Cardiac muscle cell (in vitro differentiated cells and primary cell): ENCODE measurements at regions not wholly inside any gene's neighbourhood (a gene's known extent, or its start where the extent isn't known, plus 50 kb on each side); places are given as distances from the start of the nearest gene placed in this dataset.
A peak's percentile ranks its signal among the peaks of the same experiment; 100 is the strongest.
"Not testable (repeated sequence)": the region's sequence is repeated elsewhere in the genome, so short reads cannot be mapped to it uniquely, and the experiment has no call there.

Experiments used
- DNase-seq, 2 donors: peaks; one replicate each; pipeline versions ENCODE4 v3.0.0 to v3.0.0-alpha.2; 2010 to 2017; ENCODE audit warnings: low read depth in 1 of 2, low spot score in 1 of 2
- H3K27ac ChIP-seq: fragments of 200-600 bp; sonication (generic); 2 replicates; pipeline ENCODE4 v1.5.1; 2016
- H3K27me3 ChIP-seq: fragments of 200-600 bp; sonication (generic); 2 replicates; pipeline ENCODE4 v1.6.0; 2016; ENCODE audit warnings: control low read depth
- H3K36me3 ChIP-seq: fragments of 200-600 bp; sonication (generic); 2 replicates; pipeline ENCODE4 v1.5.1; 2016; ENCODE audit warnings: control low read depth
- H3K4me1 ChIP-seq: fragments of 200-600 bp; sonication (generic); 2 replicates; pipeline ENCODE4 v1.8.1; 2017; ENCODE audit warnings: low read depth, mild to moderate bottlenecking, mixed run types
- H3K4me3 ChIP-seq: fragments of 200-600 bp; sonication (generic); 2 replicates; pipeline ENCODE4 v1.5.1; 2016; ENCODE audit warnings: mild to moderate bottlenecking
- H3K9me3 ChIP-seq: fragments of 200-600 bp; sonication (generic); 2 replicates; pipeline ENCODE4 v1.5.1; 2017; ENCODE audit warnings: low read depth, mild to moderate bottlenecking, control low read depth
- CTCF ChIP-seq: IDR thresholded peaks from 2 replicates; pipeline ENCODE4 v1.5.1; 2012; ENCODE audit warnings: low read depth, mild to moderate bottlenecking, low read length

- DNase-seq = no peak
- no peak overlapping the region for H3K27ac ChIP-seq
- no peak for TF ChIP-seq CTCF
- H3K27me3 ChIP-seq = no peaks in the 10 kb centered on the region
- H3K36me3 ChIP-seq = no peaks in the 10 kb centered on the region
- no peaks in the 10 kb centered on the region for H3K9me3 ChIP-seq
- no peaks in the 10 kb centered on the region for H3K4me1 ChIP-seq
- no peak overlapping the region for H3K4me3 ChIP-seq
Measured at GRCh38 chr1:90864681-90865080, 147.6 kb upstream of the BARHL2 start.

DNA sequence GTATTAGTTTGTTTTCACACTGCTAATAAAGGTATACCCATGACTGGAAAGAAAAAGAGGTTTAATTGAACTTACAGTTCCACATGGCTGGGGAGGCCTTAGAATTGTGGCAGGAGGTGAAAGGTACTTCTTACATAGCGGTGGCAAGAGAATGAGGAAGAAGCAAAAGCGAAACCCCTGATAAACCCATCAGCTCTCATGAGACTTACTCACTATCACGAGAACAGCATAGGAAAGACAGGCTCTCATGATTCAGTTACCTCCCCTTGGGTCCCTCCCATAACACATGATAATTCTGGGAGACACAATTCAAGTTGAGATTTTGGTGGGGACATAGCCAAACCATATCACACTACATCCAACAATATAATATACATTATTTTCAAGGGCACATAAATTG, 145.7 kb upstream of the BARHL2 start:
- no peak for TF ChIP-seq CTCF
- Histone ChIP-seq H3K27me3 (no peaks in the 10 kb centered on the region), H3K36me3 (no peaks in the 10 kb centered on the region), H3K4me3 (no peak overlapping the region), H3K4me1 (no peaks in the 10 kb centered on the region), H3K27ac (no peak overlapping the region), H3K9me3 (no peaks in the 10 kb centered on the region)
- no peak for DNase-seq

GRCh38 chr1:90861421-90861820, 144.3 kb upstream of the BARHL2 start:
- H3K4me3 ChIP-seq, DNase-seq, H3K9me3 ChIP-seq, H3K27ac ChIP-seq, H3K4me1 ChIP-seq, H3K27me3 ChIP-seq, H3K36me3 ChIP-seq: not testable (repeated sequence)

DNA sequence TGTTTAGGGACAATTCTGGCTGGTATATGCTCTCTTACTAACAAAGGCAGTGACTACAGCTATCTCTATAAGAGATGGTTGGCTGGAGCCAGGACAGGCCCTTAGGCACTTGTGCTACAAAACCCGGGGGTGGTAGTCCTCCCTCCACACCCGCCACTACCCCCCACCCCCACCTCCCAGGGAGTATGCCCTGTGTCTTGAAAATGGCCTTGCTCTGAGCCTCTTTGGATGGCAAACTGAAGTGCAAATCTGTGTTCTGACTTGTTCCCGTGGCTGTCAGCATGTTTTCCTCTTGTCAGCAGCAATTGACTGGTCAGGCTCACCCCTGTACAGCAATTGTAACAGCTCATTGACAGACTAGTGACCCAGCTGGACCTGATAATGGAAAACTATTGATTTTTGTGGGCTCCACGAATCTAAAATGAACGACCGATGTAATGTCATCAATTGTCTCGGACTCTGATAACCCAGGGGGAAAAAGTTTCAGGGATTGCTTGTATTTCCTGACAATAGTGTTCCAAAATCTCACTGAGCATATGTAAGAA, 139.4 kb upstream of the BARHL2 start:
- DNase-seq = no peak
- no peak overlapping the region for H3K4me3 ChIP-seq
- no peaks in the 10 kb centered on the region for H3K9me3 ChIP-seq
- no peak overlapping the region for H3K27ac ChIP-seq
- TF ChIP-seq CTCF = no peak
- no peaks in the 10 kb centered on the region for H3K4me1 ChIP-seq
- H3K27me3 ChIP-seq = peaks cover 24% of the 10 kb centered on the region
- H3K36me3 ChIP-seq = no peaks in the 10 kb centered on the region

GRCh38 chr1:90854397-90854924, 137.4 kb upstream of the BARHL2 start:
- no peaks in the 10 kb centered on the region for H3K9me3 ChIP-seq
- DNase-seq = no peak
- no peaks in the 10 kb centered on the region for H3K4me1 ChIP-seq
- no peaks in the 10 kb centered on the region for H3K36me3 ChIP-seq
- no peak for TF ChIP-seq CTCF
- no peak overlapping the region for H3K4me3 ChIP-seq
- H3K27ac ChIP-seq = no peak overlapping the region
- H3K27me3 ChIP-seq = peaks cover 41% of the 10 kb centered on the region

DNA sequence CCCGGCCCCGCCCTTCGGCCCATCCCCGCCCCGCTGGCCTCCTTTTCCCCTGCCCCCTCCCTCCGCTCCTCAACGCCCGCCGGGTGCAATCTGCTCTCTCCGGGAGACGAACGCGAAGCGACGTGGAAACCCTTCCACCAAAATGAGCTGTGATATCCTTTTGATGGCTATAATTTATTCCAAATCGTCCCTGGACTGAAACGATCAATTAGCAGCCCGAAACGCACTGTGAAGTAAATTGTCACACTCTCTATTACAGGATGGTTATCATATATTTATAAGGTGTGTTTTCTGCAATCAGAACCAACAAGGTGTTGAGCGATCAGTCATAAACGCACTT, 134.6 kb upstream of the BARHL2 start:
- TF ChIP-seq CTCF = no peak
- H3K27me3 ChIP-seq = peaks cover 69% of the 10 kb centered on the region
- no peaks in the 10 kb centered on the region for H3K36me3 ChIP-seq

More for the DNA sequence above, 134.6 kb upstream of the BARHL2 start:
- H3K9me3 ChIP-seq = no peaks in the 10 kb centered on the region
- peak overlapping the region; percentile 61 for H3K4me3 ChIP-seq
- H3K4me1 ChIP-seq = no peaks in the 10 kb centered on the region
- H3K27ac ChIP-seq = no peak overlapping the region
- DNase-seq = no peak
